ENCODE measurements at regions not wholly inside any gene's neighbourhood (a gene's known extent, or its start where the extent isn't known, plus 50 kb on each side); places are given as distances from the start of the nearest gene placed in this dataset.
"Not testable (repeated sequence)": the region's sequence is repeated elsewhere in the genome, so short reads cannot be mapped to it uniquely, and the experiment has no call there.

- ATAC-seq: no peak
- H3K9me3 Mint-ChIP-seq: peaks cover 0 to 4% of the 10 kb centered on the region in 2 donors
- no peak overlapping the region for H3K27ac Mint-ChIP-seq
- no peak for DNase-seq (ENCODE audit: low spot score in 2 of 2)
- no peaks in the 10 kb centered on the region for H3K36me3 Mint-ChIP-seq
These were observed 189.9 kb upstream of the CXCL12 start for GRCh38 chr10:44574596-44575480.

- no peaks in the 10 kb centered on the region for H3K36me3 Mint-ChIP-seq
- H3K9me3 Mint-ChIP-seq: peaks cover 0 to 4% of the 10 kb centered on the region in 2 donors
- no peak overlapping the region for H3K27ac Mint-ChIP-seq
- DNase-seq (ENCODE audit: low spot score in 2 of 2) (no peak), ATAC-seq (no peak)
These were observed 190.9 kb upstream of the CXCL12 start for GRCh38 chr10:44575601-44576380.

DNA sequence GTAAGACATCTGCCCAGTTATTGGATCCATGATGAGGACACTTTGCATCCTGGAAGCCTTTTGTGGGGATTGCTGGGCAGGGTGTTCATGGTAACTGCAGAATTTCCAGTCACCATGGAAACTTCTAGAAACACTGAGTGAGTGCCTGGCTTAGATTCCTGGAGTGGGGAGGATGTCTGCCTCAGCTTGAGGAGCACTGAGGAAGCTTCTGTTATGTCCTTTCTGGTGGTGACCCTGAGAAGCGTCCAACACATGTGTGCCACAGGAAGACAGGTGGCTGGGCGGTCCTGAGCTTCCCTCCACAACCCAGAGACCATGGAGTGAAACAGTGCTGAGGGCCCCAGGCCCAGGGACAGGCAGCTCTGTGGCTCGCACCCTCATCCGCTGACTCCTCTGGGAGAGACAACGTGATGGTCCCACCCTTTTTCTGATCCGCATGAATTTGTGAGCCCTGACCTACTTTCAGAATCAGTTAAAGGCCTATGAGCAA is 191.8 kb upstream of the CXCL12 start:
- no peak overlapping the region for H3K27ac Mint-ChIP-seq
- no peaks in the 10 kb centered on the region for H3K36me3 Mint-ChIP-seq
- H3K9me3 Mint-ChIP-seq: peaks cover 0 to 3% of the 10 kb centered on the region in 2 donors
- ATAC-seq (no peak), DNase-seq (ENCODE audit: low spot score in 2 of 2) (no peak)

DNA sequence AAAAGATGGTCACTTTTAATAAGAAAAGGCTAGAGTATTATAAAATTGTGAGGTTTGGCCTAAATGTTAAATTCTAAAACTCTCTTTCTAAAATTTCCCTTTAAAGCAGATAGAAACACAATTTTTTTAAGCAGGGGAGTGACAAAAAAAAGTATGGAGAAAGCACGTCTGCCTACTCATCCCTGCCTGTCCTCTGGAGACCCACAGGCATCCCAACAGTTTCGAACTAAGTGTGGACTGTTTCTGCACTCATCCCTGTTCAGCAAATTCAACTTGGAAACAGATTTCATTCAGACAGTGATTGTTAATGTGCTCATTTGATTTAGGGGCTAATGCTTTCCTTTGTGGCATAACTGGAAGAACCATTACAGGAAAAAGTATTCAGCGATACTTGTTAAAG is 192.6 kb upstream of the CXCL12 start:
- Mint-ChIP-seq H3K27ac (no peak overlapping the region), H3K9me3 (no peaks in the 10 kb centered on the region), H3K36me3 (no peaks in the 10 kb centered on the region)
- ATAC-seq (no peak), DNase-seq (ENCODE audit: low spot score in 2 of 2) (no peak)

DNA sequence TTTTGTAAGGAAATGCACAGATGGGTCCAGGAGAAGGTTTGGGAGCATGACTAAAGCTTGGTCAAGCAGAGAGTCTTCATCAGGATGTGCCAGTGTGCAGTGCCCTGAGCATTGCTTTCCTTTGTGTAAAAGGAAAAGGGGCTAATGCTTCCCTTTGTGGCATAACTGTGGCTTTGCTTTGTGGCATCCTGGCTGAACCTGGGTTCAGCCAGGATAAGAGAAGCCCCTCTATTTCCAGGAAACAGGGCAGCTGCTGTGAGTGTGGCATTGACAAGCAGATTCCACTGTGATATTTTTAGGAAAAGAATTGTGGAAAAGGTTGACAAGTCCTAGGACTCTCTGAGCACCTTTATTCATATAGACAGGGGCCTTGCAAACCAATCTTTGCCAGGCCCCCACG is 193.4 kb upstream of the CXCL12 start:
- H3K36me3 Mint-ChIP-seq: no peaks in the 10 kb centered on the region
- no peak for ATAC-seq
- H3K9me3 Mint-ChIP-seq: no peaks in the 10 kb centered on the region
- H3K27ac Mint-ChIP-seq: no peak overlapping the region
- no peak for DNase-seq (ENCODE audit: low spot score in 2 of 2)

GRCh38 chr10:44578963-44579362 is 194.1 kb upstream of the CXCL12 start:
- H3K9me3 Mint-ChIP-seq; H3K36me3 Mint-ChIP-seq; ATAC-seq; H3K27ac Mint-ChIP-seq; DNase-seq (ENCODE audit: low spot score in 2 of 2): not testable (repeated sequence)

GRCh38 chr10:44581996-44582395 is 197.1 kb upstream of the CXCL12 start:
- DNase-seq (ENCODE audit: low spot score in 2 of 2) (no peak), ATAC-seq (no peak)
- H3K36me3 Mint-ChIP-seq: no peaks in the 10 kb centered on the region
- no peaks in the 10 kb centered on the region for H3K9me3 Mint-ChIP-seq
- H3K27ac Mint-ChIP-seq: no peak overlapping the region

DNA sequence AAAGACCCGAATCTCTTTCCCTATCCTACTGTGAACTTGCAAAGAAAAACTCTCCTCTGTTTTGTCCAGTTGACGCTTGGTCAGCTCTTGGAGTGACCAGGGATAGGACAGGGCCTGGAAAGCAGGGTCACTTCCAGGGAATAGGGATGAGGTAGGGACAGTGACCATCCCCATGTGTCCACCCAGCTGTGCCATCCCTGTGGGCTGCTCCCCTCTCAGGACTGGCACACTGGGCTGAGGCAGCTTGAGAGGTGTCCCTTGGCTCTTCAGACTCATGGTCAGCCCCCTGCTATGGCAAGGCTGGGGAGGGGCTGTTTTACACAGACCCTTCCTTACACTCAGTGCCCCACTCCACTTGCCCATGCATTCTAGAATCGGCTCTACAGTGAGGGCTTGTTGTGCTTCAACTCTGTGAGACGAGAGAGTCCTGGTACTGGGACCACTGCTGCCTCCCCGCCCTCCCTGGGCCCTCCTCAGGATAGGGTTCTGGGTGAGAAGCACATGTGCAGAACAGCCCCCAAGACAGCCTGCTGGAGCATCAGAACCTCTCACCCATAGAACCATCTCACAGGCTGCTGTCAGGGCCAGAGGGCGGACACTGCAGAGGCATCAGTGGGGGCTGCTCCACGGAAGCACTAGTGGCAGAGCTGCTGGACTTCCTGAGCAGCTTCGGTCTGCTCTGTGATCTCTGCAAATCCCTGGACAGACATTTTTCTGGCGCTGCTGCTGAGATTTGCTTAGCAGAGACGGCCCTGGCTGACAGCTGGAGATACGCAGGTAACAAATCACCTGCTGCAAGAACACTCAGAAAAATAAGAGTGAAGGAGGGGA is 202.8 kb upstream of the CXCL12 start:
- no peaks in the 10 kb centered on the region for H3K36me3 Mint-ChIP-seq
- ATAC-seq: no peak
- no peaks in the 10 kb centered on the region for H3K9me3 Mint-ChIP-seq
- no peak overlapping the region for H3K27ac Mint-ChIP-seq
- no peak for DNase-seq (ENCODE audit: low spot score in 2 of 2)

DNA sequence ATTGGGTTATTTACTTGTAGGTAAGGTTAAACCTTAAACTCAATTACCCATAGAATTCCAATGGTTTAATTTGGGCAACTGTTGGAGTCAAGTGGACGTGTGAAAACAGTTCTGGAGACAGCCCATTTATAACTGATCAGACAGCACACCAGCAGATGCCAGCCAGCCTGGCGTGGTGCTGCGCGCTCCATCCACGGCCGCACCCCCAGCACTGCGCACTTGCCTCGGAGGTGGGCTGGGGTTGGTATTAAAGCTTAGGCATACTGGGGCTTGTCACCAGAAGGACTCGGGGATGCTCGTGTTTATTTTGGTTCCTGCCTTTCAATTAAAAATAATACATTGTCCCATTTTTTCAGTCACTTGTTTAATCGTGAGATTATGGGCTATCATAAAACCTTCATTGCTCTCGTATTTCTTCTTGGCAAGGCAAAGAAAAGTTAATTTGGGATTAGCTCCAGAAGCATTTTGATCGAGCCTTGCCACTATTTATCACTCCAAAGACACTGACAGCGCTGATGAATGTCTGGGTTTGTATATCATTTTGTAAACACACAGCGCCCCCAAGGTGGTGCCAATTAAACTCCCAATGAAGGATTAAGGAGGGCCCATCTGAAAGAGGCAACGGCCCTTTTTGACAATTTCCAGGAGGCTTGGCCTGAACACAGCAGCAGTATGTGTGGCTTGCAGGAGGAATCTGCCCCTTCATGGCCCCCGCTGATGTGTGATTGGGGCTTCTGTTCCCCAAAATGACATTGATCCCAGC is 204.5 kb upstream of the CXCL12 start:
- no peaks in the 10 kb centered on the region for H3K36me3 Mint-ChIP-seq
- no peak overlapping the region for H3K27ac Mint-ChIP-seq
- H3K9me3 Mint-ChIP-seq: no peaks in the 10 kb centered on the region
- no peak for DNase-seq (ENCODE audit: low spot score in 2 of 2)
- ATAC-seq: no peak

GRCh38 chr10:44589944-44590449 is 205.1 kb upstream of the CXCL12 start:
- H3K27ac Mint-ChIP-seq: no peak overlapping the region
- no peak for DNase-seq (ENCODE audit: low spot score in 2 of 2)
- H3K36me3 Mint-ChIP-seq: no peaks in the 10 kb centered on the region

DNA sequence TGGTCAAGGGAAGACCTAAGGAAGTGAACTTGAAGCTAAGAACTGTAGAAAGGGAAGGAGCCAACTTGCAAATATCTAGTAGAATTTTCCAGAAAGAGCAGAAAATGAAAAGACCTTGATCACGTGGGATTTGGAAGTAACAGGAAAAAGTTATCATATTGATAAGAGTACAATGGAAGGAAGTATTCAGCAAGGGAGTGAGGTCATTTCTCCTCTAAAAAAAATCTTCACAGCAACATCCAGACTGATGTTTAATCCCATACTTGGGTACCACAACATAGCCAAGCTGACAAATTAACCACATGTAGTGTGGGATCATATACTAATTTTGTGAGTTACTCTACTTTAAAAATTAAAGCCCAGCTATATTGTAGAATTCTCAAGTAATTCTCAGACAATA is 207.0 kb upstream of the CXCL12 start:
- DNase-seq (ENCODE audit: low spot score in 2 of 2) (no peak), ATAC-seq (no peak)
- Mint-ChIP-seq H3K36me3 (peaks cover 0 to 2% of the 10 kb centered on the region in 2 donors), H3K27ac (peak overlapping the region in 1 of 2 donors; percentile 17), H3K9me3 (peaks cover 2 to 7% of the 10 kb centered on the region in 2 donors)

More at GRCh38 chr10:44589944-44590449, 205.1 kb upstream of the CXCL12 start:
- no peak for ATAC-seq
- H3K9me3 Mint-ChIP-seq: no peaks in the 10 kb centered on the region

DNA sequence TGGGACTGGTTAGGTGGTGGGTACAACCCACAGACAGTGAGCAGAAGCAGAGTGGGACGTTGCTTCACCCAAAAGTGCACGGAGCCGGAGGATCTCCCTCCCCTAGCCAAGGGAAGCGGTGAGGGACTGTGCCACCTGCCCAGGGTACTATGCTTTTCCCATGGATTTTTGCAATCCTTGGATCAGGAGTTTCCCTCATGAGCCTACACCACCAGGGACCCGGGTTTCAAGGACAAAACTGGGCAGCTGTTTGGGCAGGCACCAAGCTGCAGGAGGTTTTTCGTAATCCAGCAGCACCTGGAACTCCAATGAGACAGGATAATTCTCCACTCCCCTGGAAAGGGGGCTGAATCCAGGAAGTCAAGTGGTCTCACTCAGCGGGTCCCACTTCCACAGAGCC is 209.1 kb upstream of the CXCL12 start:
- Mint-ChIP-seq H3K9me3 (peaks cover 6 to 7% of the 10 kb centered on the region in 2 donors), H3K27ac (no peak overlapping the region), H3K36me3 (peaks cover 0 to 4% of the 10 kb centered on the region in 2 donors)
- ATAC-seq (no peak), DNase-seq (ENCODE audit: low spot score in 2 of 2) (no peak)

DNA sequence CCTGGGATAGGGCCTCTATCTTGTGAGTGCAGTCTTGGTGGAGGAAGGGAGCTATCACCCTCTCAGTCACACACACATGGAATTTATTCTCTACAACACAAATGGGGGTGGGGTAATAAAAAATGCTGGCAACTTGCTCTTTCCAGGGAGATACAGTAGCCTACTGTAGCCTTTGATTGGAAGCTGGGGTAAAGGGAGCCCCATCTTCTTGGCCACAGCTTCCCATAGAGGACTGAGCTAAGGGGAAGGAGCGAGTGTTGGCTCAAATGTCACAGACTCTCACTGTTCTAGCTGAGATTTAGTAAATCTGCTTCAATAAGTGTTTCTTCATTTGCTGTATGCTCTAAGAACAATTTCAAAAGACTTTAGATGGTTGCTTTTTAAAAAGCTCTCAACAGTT is 222.2 kb upstream of the CXCL12 start:
- Mint-ChIP-seq H3K9me3 (peaks cover 0 to 4% of the 10 kb centered on the region in 2 donors), H3K27ac (no peak overlapping the region), H3K36me3 (no peaks in the 10 kb centered on the region)
- DNase-seq (ENCODE audit: low spot score in 2 of 2) (no peak), ATAC-seq (no peak)

- H3K36me3 Mint-ChIP-seq: no peaks in the 10 kb centered on the region
- no peak overlapping the region for H3K27ac Mint-ChIP-seq
- ATAC-seq: no peak
- DNase-seq (ENCODE audit: low spot score in 2 of 2): no peak
- peaks cover 0 to 4% of the 10 kb centered on the region in 2 donors for H3K9me3 Mint-ChIP-seq
These were observed 234.0 kb upstream of the CXCL12 start for GRCh38 chr10:44618910-44619309.

GRCh38 chr10:44619521-44619920 is 234.6 kb upstream of the CXCL12 start:
- DNase-seq (ENCODE audit: low spot score in 2 of 2) (no peak), ATAC-seq (no peak)
- H3K27ac Mint-ChIP-seq: no peak overlapping the region
- no peaks in the 10 kb centered on the region for H3K36me3 Mint-ChIP-seq
- H3K9me3 Mint-ChIP-seq: peaks cover 0 to 4% of the 10 kb centered on the region in 2 donors

DNA sequence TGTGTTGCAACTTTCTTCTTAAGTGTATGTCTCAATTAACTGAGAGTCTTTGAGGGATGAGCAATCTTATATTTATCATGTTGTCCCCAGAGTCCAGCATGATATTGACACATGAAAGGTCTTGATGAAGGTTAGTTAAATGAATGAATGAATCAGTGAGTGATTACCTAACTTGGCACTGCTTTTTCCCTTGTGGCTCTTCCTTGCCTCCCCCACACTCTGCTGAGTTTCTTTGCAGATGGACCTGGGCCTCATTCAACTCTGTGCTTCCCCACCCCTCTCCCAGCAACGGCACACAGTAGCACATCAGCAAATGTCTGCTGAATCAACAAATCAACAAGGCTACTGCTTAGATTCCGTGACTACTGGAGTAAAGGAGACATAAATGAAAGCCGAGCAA is 235.1 kb upstream of the CXCL12 start:
- DNase-seq (ENCODE audit: low spot score in 2 of 2): no peak
- Mint-ChIP-seq H3K27ac (no peak overlapping the region), H3K36me3 (no peaks in the 10 kb centered on the region), H3K9me3 (peaks cover 0 to 4% of the 10 kb centered on the region in 2 donors)
- no peak for ATAC-seq

All from activated naive CD4-positive, alpha-beta T cell treated with anti-CD3 and anti-CD28 coated beads, Interleukin-2, amount 50 U/mL, for 72 hours (primary cell).